B cell (primary cell): ENCODE measurements at regions not wholly inside any gene's neighbourhood (a gene's known extent, or its start where the extent isn't known, plus 50 kb on each side); places are given as distances from the start of the nearest gene placed in this dataset.

ENCODE experiments used
- CTCF ChIP-seq: fragments of 200-600 bp; IDR thresholded peaks from one replicate; pipeline ENCODE4 v1.8.0; 2022; ENCODE audit warnings: antibody characterized with exemption, mild to moderate bottlenecking
- EZH2 ChIP-seq: IDR thresholded peaks from 2 replicates; pipeline ENCODE4 v1.6.1; 2012; ENCODE audit warnings: borderline replicate concordance, low read depth, mild to moderate bottlenecking, moderate library complexity, low read length; ENCODE audit not compliant: insufficient read depth, poor library complexity, severe bottlenecking

- TF ChIP-seq EZH2: no peak
- TF ChIP-seq CTCF: no peak
These were observed 124.5 kb upstream of the USP24 start for GRCh38 chr1:55339681-55340080.
